Tibial nerve (tissue), 4 donors: ENCODE measurements at regions not wholly inside any gene's neighbourhood (a gene's known extent, or its start where the extent isn't known, plus 50 kb on each side); places are given as distances from the start of the nearest gene placed in this dataset.

Source experiments
- DNase-seq, 2 donors: peaks; one replicate each; pipeline ENCODE4 v3.0.0-alpha.2; 2019; ENCODE audit warnings: low spot score in 2 of 2
- H3K27ac ChIP-seq, 4 donors: fragments of 200-600 bp; sonication (generic) in 3 of 4; one replicate each; pipeline ENCODE4 v1.5.1; 2017 to 2019; ENCODE audit warnings: mild to moderate bottlenecking in 1 of 4
- H3K27me3 ChIP-seq, 2 donors: fragments of 200-600 bp; sonication (generic) in 1 of 2; one replicate each; pipeline versions ENCODE4 v1.5.1 to v1.6.0; 2017 to 2019
- H3K36me3 ChIP-seq, 3 donors: fragments of 200-600 bp; sonication (generic); one replicate each; pipeline ENCODE4 v1.5.1; 2018 to 2019
- H3K4me1 ChIP-seq, 4 donors: fragments of 200-600 bp; sonication (generic) in 3 of 4; one replicate each; pipeline ENCODE4 v1.5.1; 2017 to 2019
- H3K4me3 ChIP-seq, 4 donors: fragments of 200-600 bp; sonication (generic) in 3 of 4; one replicate each; pipeline ENCODE4 v1.5.1; 2017 to 2019; ENCODE audit warnings: mild to moderate bottlenecking in 1 of 4, moderate library complexity in 1 of 4
- H3K9me3 ChIP-seq, 4 donors: fragments of 200-600 bp; sonication (generic) in 3 of 4; one replicate each; pipeline ENCODE4 v1.5.1; 2017 to 2019
- CTCF ChIP-seq, 5 experiments: fragments of 200-600 bp in 3 of 5; fragments of 450-650 bp in 2 of 5; sonication (generic) in 3 of 5; IDR thresholded peaks; one replicate each; pipeline ENCODE4 v1.5.1; 2016 to 2019; ENCODE audit warnings: antibody characterized with exemption in 5 of 5, mild to moderate bottlenecking in 3 of 5, moderate library complexity in 2 of 5
- EP300 ChIP-seq, 2 donors: sonication (generic); formaldehyde crosslinking; IDR thresholded peaks; one replicate each; pipeline ENCODE4 v1.6.1; 2017; ENCODE audit warnings: antibody characterized with exemption in 2 of 2, mild to moderate bottlenecking in 1 of 2
- POLR2A ChIP-seq, 2 donors: fragments of 450-650 bp; IDR thresholded peaks; one replicate each; pipeline ENCODE4 v1.6.1; 2017; ENCODE audit warnings: antibody characterized with exemption in 2 of 2, mild to moderate bottlenecking in 2 of 2, moderate library complexity in 2 of 2
- WGBS, 2 donors: methylation state at CpG; one replicate each; pipeline ENCODE4 v1.1.5; 2018; 5-methylcytosine and 5-hydroxymethylcytosine counted together

GRCh38 chr3:117558681-117559080 is 849.1 kb downstream of the TUSC7 start:
- no peak overlapping the region for H3K27ac ChIP-seq
- no peaks in the 10 kb centered on the region for H3K36me3 ChIP-seq
- H3K4me3 ChIP-seq, result no peak overlapping the region
- no peaks in the 10 kb centered on the region for H3K9me3 ChIP-seq
- 83 to 89% methylated on average over 1 of the region's 1 CpG for WGBS, 2 donors
- DNase-seq, result no peak
- no peaks in the 10 kb centered on the region for H3K27me3 ChIP-seq
- H3K4me1 ChIP-seq, result no peaks in the 10 kb centered on the region
- TF ChIP-seq POLR2A (IDR thresholded peaks at IDR 0.05), result no peak
- no peak for TF ChIP-seq CTCF (IDR thresholded peaks at IDR 0.05)
- TF ChIP-seq EP300 (IDR thresholded peaks at IDR 0.05), result no peak

GRCh38 chr3:117562000-117562399 is 852.4 kb downstream of the TUSC7 start:
- no peaks in the 10 kb centered on the region for H3K36me3 ChIP-seq
- H3K9me3 ChIP-seq, result no peaks in the 10 kb centered on the region
- no peak for TF ChIP-seq CTCF (IDR thresholded peaks at IDR 0.05)
- TF ChIP-seq EP300 (IDR thresholded peaks at IDR 0.05), result no peak
- TF ChIP-seq POLR2A (IDR thresholded peaks at IDR 0.05), result no peak
- no peak overlapping the region for H3K4me3 ChIP-seq
- H3K27ac ChIP-seq, result no peak overlapping the region
- 77 to 94% methylated on average over 2 of the region's 2 CpGs for WGBS, 2 donors
- H3K27me3 ChIP-seq, result no peaks in the 10 kb centered on the region
- H3K4me1 ChIP-seq, result no peaks in the 10 kb centered on the region
- no peak for DNase-seq

- H3K9me3 ChIP-seq, result no peaks in the 10 kb centered on the region
- no peaks in the 10 kb centered on the region for H3K4me1 ChIP-seq
- WGBS, 2 donors, result 67 to 72% methylated on average over 4 of the region's 4 CpGs
- no peak for DNase-seq
- H3K4me3 ChIP-seq, result no peak overlapping the region
- no peaks in the 10 kb centered on the region for H3K27me3 ChIP-seq
- H3K27ac ChIP-seq, result no peak overlapping the region
- no peaks in the 10 kb centered on the region for H3K36me3 ChIP-seq
- TF ChIP-seq EP300 (IDR thresholded peaks at IDR 0.05), result no peak
- TF ChIP-seq CTCF (IDR thresholded peaks at IDR 0.05), result no peak
- no peak for TF ChIP-seq POLR2A (IDR thresholded peaks at IDR 0.05)
Measured at GRCh38 chr3:117563063-117563462, 853.5 kb downstream of the TUSC7 start.

GRCh38 chr3:117565777-117566176 is 856.2 kb downstream of the TUSC7 start:
- H3K27ac ChIP-seq, result no peak overlapping the region
- no peak for TF ChIP-seq POLR2A (IDR thresholded peaks at IDR 0.05)
- no peak for TF ChIP-seq CTCF (IDR thresholded peaks at IDR 0.05)
- TF ChIP-seq EP300 (IDR thresholded peaks at IDR 0.05), result no peak
- no peaks in the 10 kb centered on the region for H3K4me1 ChIP-seq
- no peak overlapping the region for H3K4me3 ChIP-seq
- H3K36me3 ChIP-seq, result no peaks in the 10 kb centered on the region
- DNase-seq, result no peak
- no peaks in the 10 kb centered on the region for H3K9me3 ChIP-seq
- no peaks in the 10 kb centered on the region for H3K27me3 ChIP-seq

- no peaks in the 10 kb centered on the region for H3K27me3 ChIP-seq
- no peak for DNase-seq
- H3K27ac ChIP-seq, result no peak overlapping the region
- TF ChIP-seq POLR2A (IDR thresholded peaks at IDR 0.05), result no peak
- TF ChIP-seq EP300 (IDR thresholded peaks at IDR 0.05), result no peak
- TF ChIP-seq CTCF (IDR thresholded peaks at IDR 0.05), result no peak
- WGBS, 2 donors, result 85 to 86% methylated on average over 2 of the region's 2 CpGs
- no peaks in the 10 kb centered on the region for H3K9me3 ChIP-seq
- no peaks in the 10 kb centered on the region for H3K36me3 ChIP-seq
- no peak overlapping the region for H3K4me3 ChIP-seq
- no peaks in the 10 kb centered on the region for H3K4me1 ChIP-seq
Measured at GRCh38 chr3:117566926-117567325, 857.3 kb downstream of the TUSC7 start.
